ENCODE measurements at regions not wholly inside any gene's neighbourhood (a gene's known extent, or its start where the extent isn't known, plus 50 kb on each side); places are given as distances from the start of the nearest gene placed in this dataset.

DNA sequence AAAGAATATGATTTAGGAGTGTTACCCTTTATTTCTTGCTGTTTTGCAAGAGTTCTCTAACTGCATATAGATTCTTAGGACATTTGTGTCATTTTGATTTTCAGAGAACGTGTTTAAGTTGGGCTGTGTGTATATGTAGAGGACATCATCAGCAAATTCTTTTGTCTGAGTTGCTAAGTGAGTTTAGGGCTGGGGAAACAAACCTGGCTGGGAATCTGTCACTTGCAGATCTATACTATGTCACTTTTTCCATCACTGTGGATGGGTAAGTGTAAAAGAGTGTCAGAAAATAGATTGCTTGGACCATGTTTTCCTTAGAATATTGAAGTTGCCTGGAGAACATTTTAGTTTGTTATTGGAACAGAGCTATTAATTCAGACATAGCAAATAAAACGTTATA, 349.1 kb upstream of the NEGR1 start:
- Histone ChIP-seq H4K20me1 (ENCODE audit: control insufficient read depth, insufficient read depth) (no peaks in the 10 kb centered on the region), H3K4me3 (no peak overlapping the region), H3K27me3 (replicated peaks in 1 of 2; ENCODE audit: control insufficient read depth in 2 of 2, insufficient read depth in 2 of 2, low read length in 1 of 2) (no peaks in the 10 kb centered on the region), H3K79me2 (ENCODE audit: control insufficient read depth, insufficient read depth, low read length) (no peaks in the 10 kb centered on the region), H3K36me3 (ENCODE audit: control insufficient read depth in 2 of 2, insufficient read depth in 2 of 2, low read length in 1 of 2) (no peaks in the 10 kb centered on the region), H3K4me2 (ENCODE audit: control insufficient read depth, insufficient read depth) (no peak overlapping the region), H3K9ac (ENCODE audit: control insufficient read depth, insufficient read depth, low read length) (no peak overlapping the region), H3K4me1 (ENCODE audit: control insufficient read depth, insufficient read depth, low read length) (no peaks in the 10 kb centered on the region), H2AFZ (ENCODE audit: control insufficient read depth, low read depth, low read length) (no peak overlapping the region), H3K9me3 (replicated peaks; ENCODE audit: control insufficient read depth, insufficient read depth, low read length) (no peaks in the 10 kb centered on the region), H3K27ac (ENCODE audit: control insufficient read depth, insufficient read depth) (no peak overlapping the region)
- SMC1A ChIA-PET (ENCODE audit: uncharacterized antibody, unreplicated experiment) = no interaction called here
- ATAC-seq = no peak
- no peak for DNase-seq (ENCODE audit: low read depth, low spot score)
- 0% methylated on average over 2 of the region's 2 CpGs for WGBS (ENCODE audit: insufficient coverage, insufficient replicate concordance, low lambda C conversion rate, missing lambda C conversion rate)
- POLR2A ChIA-PET = no interaction called here
- in situ Hi-C loops (cut with MboI) = no loop called here
- BruUV-seq (replicated peaks) = no TSS peak
- RAD21 ChIA-PET (ENCODE audit: unreplicated experiment) = no interaction called here
- no peak for FAIRE-seq
- CTCF ChIA-PET = interaction anchor here (1.6 kb wide), 1 partner anchor 8 kb away, joined by 4 read pairs; no protein-coding TSS in a partner anchor
- intact Hi-C loops (cut with micrococcal nuclease; ENCODE audit: unreplicated experiment) = no loop called here
- no peak for TF ChIP-seq FOXK2 (IDR thresholded peaks at IDR 0.05)
- TF ChIP-seq KLF5 (IDR thresholded peaks at IDR 0.05; ENCODE audit: partially characterized antibody) = no peak
- TF ChIP-seq ELK1 (IDR thresholded peaks at IDR 0.05; ENCODE audit: low read depth, low read length) = no peak
- no peak for TF ChIP-seq BACH1 (IDR thresholded peaks at IDR 0.05; ENCODE audit: borderline replicate concordance)
- TF ChIP-seq MEF2A (IDR thresholded peaks at IDR 0.05; ENCODE audit: insufficient read depth, low read depth, low read length) = no peak
- TF ChIP-seq EED (IDR thresholded peaks at IDR 0.05; ENCODE audit: low read depth) = no peak
- no peak for TF ChIP-seq JUND (IDR thresholded peaks at IDR 0.05; ENCODE audit: low read depth, low read length)
- TF ChIP-seq, protein P1, sequence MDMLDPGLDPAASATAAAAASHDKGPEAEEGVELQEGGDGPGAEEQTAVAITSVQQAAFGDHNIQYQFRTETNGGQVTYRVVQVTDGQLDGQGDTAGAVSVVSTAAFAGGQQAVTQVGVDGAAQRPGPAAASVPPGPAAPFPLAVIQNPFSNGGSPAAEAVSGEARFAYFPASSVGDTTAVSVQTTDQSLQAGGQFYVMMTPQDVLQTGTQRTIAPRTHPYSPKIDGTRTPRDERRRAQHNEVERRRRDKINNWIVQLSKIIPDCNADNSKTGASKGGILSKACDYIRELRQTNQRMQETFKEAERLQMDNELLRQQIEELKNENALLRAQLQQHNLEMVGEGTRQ (IDR thresholded peaks at IDR 0.05; ENCODE audit: borderline replicate concordance, low read depth, low read length) = no peak
- no peak for TF ChIP-seq EZH2 (IDR thresholded peaks at IDR 0.05; ENCODE audit: borderline replicate concordance, control insufficient read depth, low read depth, low read length)
- TF ChIP-seq IKZF1 (conservative IDR thresholded peaks at IDR 0.05) = no peak
- no peak for TF ChIP-seq NKRF (conservative IDR thresholded peaks at IDR 0.05)
- no peak for TF ChIP-seq RCOR1 (conservative IDR thresholded peaks at IDR 0.05; ENCODE audit: low read depth, low read length)
- no peak for TF ChIP-seq NR2C1 (IDR thresholded peaks at IDR 0.05)
- TF ChIP-seq, protein P2, sequence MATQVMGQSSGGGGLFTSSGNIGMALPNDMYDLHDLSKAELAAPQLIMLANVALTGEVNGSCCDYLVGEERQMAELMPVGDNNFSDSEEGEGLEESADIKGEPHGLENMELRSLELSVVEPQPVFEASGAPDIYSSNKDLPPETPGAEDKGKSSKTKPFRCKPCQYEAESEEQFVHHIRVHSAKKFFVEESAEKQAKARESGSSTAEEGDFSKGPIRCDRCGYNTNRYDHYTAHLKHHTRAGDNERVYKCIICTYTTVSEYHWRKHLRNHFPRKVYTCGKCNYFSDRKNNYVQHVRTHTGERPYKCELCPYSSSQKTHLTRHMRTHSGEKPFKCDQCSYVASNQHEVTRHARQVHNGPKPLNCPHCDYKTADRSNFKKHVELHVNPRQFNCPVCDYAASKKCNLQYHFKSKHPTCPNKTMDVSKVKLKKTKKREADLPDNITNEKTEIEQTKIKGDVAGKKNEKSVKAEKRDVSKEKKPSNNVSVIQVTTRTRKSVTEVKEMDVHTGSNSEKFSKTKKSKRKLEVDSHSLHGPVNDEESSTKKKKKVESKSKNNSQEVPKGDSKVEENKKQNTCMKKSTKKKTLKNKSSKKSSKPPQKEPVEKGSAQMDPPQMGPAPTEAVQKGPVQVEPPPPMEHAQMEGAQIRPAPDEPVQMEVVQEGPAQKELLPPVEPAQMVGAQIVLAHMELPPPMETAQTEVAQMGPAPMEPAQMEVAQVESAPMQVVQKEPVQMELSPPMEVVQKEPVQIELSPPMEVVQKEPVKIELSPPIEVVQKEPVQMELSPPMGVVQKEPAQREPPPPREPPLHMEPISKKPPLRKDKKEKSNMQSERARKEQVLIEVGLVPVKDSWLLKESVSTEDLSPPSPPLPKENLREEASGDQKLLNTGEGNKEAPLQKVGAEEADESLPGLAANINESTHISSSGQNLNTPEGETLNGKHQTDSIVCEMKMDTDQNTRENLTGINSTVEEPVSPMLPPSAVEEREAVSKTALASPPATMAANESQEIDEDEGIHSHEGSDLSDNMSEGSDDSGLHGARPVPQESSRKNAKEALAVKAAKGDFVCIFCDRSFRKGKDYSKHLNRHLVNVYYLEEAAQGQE (IDR thresholded peaks at IDR 0.05; ENCODE audit: low read depth, low read length) = no peak
